Stimulated activated CD4-positive, alpha-beta T cell treated with anti-CD3 and anti-CD28 coated beads, Interleukin-2, amount 100 ng/mL, for 4 hours (primary cell): ENCODE measurements at regions not wholly inside any gene's neighbourhood (a gene's known extent, or its start where the extent isn't known, plus 50 kb on each side); places are given as distances from the start of the nearest gene placed in this dataset.
"Not testable (repeated sequence)": the region's sequence is repeated elsewhere in the genome, so short reads cannot be mapped to it uniquely, and the experiment has no call there.

Source experiments
- DNase-seq: peaks from one replicate; pipeline ENCODE4 v3.0.0-alpha.2; 2020; ENCODE audit warnings: low read depth

GRCh38 chr2:60356346-60356745 is 197.1 kb downstream of the BCL11A start:
- DNase-seq: no peak

- no peak for DNase-seq
Observed at GRCh38 chr2:60355849-60356261, 197.6 kb downstream of the BCL11A start.

- DNase-seq: no peak
Observed at GRCh38 chr2:60354713-60355112, 198.7 kb downstream of the BCL11A start.

- no peak for DNase-seq
Observed at GRCh38 chr2:60353863-60354262, 199.6 kb downstream of the BCL11A start.

- no peak for DNase-seq
Observed at GRCh38 chr2:60353406-60353800, 200.1 kb downstream of the BCL11A start.

GRCh38 chr2:60352491-60353405 is 200.7 kb downstream of the BCL11A start:
- no peak for DNase-seq

- DNase-seq: no peak
Observed at GRCh38 chr2:60351802-60352201, 201.7 kb downstream of the BCL11A start.

- no peak for DNase-seq
Observed at GRCh38 chr2:60351321-60351720, 202.1 kb downstream of the BCL11A start.

GRCh38 chr2:60350791-60351190 is 202.7 kb downstream of the BCL11A start:
- no peak for DNase-seq

GRCh38 chr2:60347781-60348180 is 205.7 kb downstream of the BCL11A start:
- DNase-seq: no peak

- DNase-seq: not testable (repeated sequence)
Observed at GRCh38 chr2:60342491-60342890, 211.0 kb downstream of the BCL11A start.

GRCh38 chr2:60341151-60341550 is 212.3 kb downstream of the BCL11A start:
- no peak for DNase-seq

GRCh38 chr2:60339286-60339685 is 214.2 kb downstream of the BCL11A start:
- DNase-seq: no peak

GRCh38 chr2:60337142-60337497 is 216.3 kb downstream of the BCL11A start:
- DNase-seq: no peak

- no peak for DNase-seq
Observed at GRCh38 chr2:60336442-60337141, 216.9 kb downstream of the BCL11A start.

GRCh38 chr2:60335533-60336237 is 217.8 kb downstream of the BCL11A start:
- DNase-seq: no peak

- DNase-seq: no peak
Observed at GRCh38 chr2:60334610-60335009, 218.8 kb downstream of the BCL11A start.

GRCh38 chr2:60333264-60333663 is 220.2 kb downstream of the BCL11A start:
- DNase-seq: no peak

- no peak for DNase-seq
Observed at GRCh38 chr2:60331115-60331809, 222.2 kb downstream of the BCL11A start.

- no peak for DNase-seq
Observed at GRCh38 chr2:60329225-60329624, 224.2 kb downstream of the BCL11A start.

GRCh38 chr2:60324536-60324935 is 228.9 kb downstream of the BCL11A start:
- no peak for DNase-seq

GRCh38 chr2:60321816-60322215 is 231.6 kb downstream of the BCL11A start:
- no peak for DNase-seq
